GM18520 (cell line): ENCODE measurements at regions not wholly inside any gene's neighbourhood (a gene's known extent, or its start where the extent isn't known, plus 50 kb on each side); places are given as distances from the start of the nearest gene placed in this dataset.
"Not testable (repeated sequence)": the region's sequence is repeated elsewhere in the genome, so short reads cannot be mapped to it uniquely, and the experiment has no call there.

Source experiments
- ATAC-seq: cut with Tn5 transposase; IDR thresholded peaks from one replicate; pipeline ENCODE4 v1.9.1; 2021; ENCODE audit not compliant: unreplicated experiment

DNA sequence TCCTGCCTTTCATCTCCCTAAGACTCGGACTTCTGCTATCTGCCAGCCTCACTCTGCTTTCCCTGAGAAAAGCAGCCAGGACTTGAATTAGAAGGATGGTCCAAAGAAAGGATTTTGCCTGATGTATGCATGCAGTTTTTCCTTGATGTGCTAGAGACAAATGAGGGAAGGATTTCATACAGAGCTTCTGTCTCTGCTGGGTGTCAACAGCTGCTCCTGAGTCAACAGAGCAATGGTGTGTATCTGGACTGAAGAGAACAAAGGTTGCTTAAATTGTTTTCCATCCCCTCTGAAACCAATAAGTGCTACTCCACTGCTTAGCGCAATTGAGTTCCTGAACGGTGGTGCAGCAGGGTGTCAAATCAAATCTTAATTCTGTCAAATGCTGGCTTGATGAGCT, 680.6 kb upstream of the C16orf82 start:
- no peak for ATAC-seq

DNA sequence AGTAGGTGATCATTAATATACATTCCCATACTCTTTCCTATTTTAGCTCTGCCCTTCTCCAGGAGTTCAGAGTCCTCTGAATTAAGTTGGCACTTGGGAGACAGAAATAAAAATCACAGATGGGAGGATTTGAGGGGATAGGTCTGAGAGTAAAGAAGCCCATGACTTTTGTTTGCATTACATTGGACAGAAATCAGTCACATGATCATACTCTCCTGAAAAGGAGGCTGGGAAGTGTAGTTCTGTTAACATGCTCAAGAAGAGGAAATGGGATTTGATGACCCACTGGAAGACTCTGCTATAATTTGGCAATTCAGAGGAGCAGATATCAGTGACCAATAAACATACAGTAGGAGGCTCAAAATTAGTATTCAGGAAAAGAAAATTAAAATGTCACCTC, 674.9 kb upstream of the C16orf82 start:
- no peak for ATAC-seq

DNA sequence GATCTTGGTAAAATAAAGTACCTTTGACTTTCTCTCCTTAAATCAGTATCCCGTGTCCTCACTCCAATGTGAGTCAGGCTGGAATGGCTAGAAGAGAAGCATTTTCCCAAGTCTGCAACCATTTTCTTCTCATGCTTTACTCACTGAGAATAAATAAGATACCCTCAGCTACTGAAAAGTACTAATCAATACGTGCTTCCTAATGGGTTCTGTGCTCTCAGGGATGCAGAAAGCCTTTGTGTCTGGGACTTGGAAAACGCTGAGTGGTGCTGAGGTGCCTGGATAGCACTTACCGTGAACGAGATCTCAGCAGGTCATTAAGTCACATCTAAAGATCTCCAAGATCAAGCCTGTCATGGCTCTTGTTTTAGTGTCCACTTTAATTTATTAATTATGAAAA, 672.3 kb upstream of the C16orf82 start:
- no peak for ATAC-seq

DNA sequence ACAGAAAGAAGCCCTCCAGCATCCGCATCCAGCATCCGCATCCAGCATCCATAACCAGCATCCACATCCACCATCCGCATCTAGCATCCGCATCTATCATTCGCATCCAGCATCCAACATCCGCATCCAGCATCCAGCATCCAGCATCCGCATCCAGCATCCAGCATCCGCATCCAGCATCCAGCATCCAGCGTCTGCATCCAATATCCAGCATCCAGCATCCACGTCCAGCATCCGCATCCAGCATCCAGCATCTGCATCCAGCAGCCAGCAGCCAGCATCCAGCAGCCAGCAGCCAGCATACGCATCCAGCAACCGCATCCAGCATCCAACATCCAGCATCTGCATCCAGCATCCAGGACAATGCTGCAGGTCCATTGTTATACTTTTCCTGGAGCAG, 671.0 kb upstream of the C16orf82 start:
- ATAC-seq: no peak

DNA sequence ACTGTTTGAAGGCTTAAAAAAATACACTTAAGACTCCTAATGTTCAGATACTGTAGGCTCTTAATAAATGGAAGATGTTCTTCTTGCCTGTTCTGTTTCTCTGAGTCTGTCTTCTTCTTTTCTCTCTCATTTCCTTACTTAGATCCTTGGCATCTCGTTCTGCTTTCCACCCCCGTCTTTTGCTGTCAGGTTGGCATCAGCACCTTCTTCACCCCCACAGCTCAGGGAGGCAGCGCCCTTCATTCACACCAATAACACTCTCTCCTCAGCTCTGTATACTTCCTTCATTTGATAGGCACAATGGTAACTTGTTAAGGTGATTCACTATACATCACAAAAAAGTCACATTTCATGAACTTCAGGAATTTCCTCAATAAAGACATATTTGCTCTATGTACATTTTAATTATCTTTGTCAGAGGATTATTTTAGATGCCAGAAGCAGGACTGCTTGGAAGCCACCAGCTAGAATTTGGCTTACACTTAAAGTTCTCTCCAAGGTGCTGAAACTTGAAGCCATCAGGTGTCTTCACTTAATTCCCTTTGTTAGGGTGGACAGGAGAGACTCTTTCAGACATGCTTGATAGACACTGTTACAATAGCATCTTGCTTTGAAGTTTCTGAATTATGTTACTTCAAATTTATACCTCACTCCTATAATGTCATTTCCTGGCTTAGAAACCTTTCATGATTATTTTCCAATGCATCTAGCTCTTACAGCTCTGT, 670.1 kb upstream of the C16orf82 start:
- no peak for ATAC-seq

DNA sequence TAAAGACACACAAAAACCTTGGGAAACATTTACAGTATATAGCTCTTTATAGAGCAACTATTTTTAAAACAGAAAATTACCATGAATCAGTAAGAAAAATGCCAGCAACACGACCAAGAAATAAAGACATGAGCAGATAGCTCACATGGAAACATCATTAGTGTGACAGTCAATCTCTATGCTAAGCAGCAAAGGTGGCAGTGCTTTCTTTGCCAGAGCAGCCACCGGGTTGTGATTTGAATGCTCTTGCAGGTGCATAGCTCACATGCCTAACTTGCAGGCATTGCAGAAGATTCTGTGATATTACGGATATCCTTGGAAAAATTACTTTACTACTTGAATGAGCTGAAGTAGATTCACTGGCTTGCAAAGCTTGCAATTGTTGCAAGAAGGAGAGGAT, 652.9 kb upstream of the C16orf82 start:
- ATAC-seq: no peak

DNA sequence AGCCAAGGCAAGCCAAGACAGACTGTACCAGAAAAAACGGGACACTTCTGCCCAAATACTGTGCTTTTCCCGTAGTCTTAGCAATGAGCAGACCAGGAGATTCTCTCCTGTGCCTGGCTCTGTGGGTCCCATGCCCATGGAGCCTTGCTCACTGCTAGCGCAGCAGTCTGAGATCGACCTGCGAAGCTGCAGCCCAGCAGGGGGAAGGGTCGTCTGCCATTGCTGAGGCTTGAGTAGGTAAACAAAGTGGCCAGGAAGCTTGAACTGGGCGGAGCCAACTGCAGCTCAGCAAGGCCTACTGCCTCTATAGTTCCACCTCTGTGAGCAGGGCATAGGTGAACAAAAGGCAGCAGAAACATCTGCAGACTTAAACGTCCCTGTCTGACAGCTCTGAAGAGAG, 647.3 kb upstream of the C16orf82 start:
- ATAC-seq: not testable (repeated sequence)

DNA sequence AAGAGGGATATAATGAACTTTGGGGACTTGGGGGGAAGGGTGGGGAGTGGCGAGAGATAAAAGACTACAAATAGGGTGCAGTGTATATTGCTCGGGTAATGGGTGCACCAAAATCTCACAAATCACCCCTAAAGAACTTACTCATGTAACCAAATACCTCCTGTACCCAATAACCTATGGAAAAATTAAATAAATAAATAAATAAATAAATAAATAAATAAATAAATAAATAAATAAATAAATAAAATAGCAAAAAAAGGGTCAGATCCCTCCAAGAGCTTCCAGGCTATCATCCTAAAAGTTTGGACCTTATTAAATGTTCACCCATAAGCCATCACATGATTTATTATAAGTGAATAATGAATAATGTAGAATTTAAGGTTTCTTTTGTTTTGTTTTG, 636.1 kb upstream of the C16orf82 start:
- no peak for ATAC-seq

DNA sequence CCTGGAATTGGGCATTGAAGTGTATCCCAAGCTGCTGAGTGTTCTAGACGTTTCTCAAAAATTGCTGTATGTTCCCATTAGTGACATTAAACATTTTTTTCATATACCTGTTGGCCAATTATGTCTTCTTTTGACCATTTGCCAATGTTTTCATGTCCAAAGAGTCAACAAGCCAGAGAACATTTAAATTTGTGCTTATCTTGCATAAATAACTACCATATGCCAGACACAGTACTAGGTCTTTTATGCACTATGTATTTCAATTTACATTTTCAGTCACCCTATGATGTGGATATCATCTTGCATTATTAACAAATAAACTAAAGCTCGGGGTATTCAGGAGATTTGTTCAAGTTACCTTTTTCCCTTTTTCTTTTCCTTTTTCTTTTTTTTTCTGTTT, 632.9 kb upstream of the C16orf82 start:
- ATAC-seq: no peak

DNA sequence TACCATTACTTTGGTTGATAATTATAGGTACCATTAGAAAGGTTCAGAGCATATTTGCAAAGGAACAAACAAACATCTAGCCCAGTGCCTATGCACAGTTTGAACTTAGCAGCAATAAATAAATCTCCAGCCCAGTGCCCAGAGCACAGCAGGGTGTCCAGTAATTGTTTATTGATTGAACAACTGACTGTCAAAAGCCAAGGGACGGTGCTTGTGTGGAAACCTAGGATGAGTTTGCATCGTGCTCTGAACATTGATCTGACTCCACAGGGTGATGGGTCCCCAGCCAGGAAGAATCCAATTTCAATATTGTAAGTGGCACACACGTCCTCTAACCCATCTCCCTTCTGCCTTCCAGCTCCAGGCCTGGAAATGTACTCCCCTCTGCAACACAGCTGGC, 625.5 kb upstream of the C16orf82 start:
- ATAC-seq: no peak

DNA sequence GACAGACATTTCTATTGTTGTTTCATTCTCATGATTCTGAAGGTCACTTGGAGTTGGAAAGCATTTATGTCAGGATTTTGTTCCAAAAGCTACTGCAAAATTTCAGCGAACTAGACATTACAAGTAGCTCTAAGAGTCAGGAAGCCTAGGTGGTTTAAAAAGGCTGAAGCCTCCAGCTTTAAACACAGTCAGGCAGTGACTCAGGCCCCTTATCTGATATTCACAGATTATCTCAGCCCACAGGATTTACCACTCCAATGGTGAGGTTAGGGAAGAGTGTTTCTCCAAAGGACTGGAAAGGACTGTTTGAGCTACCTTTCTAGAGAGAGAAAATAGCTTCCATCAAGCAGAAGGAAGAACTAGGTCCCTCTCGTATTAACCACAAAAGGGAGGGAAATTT, 624.4 kb upstream of the C16orf82 start:
- ATAC-seq: no peak

DNA sequence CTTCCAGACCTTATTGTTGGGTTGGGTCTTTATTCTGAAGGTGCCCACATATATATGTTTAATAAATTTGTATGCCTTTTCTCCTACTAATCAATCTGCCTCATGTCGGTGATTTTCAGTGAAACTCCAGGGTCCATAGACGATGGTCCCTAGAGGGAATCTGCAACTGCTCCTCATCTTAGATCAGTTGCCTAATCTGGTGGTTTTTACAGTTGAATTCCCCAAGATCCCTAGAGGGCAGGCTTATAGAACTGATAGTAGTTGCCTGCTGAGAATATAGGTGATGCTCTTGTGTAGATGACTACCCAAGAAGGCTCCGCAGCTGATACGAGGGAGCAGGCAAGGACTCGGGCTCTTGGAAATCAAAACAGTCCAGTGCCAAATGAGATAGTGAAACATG, 619.2 kb upstream of the C16orf82 start:
- no peak for ATAC-seq

DNA sequence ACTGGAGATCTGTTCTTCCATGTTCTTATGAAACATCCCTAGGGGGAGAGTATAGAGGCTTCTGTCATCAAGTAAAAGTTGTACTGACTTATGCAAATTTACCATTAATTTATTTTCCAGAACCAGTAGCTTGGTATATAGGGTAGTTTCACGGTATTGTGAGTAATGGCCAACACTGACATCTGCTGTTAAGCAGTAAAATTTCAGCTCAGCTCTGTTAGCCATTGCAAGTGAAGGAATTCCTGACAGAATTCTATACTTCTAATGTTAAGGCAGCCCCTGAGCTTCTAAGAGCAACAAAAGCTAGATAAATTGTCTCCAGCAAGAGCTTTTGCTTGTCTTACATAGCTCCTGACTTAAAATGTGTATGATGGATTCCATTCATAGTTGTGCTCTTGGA, 613.5 kb upstream of the C16orf82 start:
- ATAC-seq: no peak

DNA sequence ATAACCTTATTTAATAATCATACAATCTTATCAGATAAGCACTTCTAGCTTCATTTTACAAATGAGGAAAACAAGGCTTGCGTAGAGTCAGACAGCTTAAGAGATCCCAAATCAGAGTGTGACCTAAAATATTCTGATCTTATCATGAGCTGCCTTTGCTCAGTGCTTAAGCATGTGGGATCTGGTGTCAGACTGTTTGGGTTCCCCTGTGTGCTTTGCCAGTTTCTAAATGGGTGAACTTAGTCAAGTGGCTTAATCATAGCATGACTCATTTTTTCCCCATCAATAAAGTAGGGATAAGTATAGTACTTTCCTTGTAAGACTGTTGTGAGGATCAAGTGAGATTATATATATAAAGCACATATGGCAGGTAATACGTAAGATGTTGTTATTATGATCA, 612.6 kb upstream of the C16orf82 start:
- no peak for ATAC-seq

DNA sequence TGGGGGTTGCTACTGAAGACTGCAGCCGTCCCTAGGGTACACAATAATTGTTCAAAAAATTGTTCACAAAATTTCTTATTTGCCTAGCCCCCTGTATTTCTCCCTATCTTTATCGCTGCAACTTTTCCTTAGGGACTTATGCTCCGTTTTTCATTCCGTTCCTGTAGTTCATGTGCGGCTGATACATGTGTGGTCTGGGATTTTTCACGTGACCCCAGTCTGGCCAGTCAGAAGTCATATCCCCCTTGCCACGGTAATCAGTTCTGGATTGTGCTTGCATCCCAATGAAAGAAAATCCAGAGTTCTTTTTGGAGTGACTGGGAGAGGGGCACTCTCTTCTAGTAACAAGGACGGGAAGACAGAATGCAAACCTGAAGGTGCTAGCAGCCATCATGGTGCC, 610.7 kb upstream of the C16orf82 start:
- no peak for ATAC-seq

DNA sequence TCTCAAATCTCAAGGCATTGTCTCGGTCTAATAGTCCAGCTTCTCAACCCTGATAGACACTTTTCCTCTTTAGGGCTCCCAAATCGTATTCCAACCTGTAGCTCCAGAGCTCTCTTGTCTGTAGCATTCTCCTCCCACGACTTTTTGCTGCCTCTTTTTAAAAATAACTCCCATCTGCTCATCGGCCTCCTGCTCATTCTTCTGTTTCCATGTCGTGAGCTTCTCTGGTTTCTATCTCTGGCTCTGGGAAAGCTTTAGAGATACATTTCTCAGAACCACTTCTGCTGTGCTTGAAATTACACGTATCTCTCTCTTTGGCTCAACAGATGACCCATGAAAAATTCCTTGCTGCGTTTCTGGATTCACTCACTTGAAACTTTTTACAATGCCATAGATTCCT, 609.6 kb upstream of the C16orf82 start:
- no peak for ATAC-seq

DNA sequence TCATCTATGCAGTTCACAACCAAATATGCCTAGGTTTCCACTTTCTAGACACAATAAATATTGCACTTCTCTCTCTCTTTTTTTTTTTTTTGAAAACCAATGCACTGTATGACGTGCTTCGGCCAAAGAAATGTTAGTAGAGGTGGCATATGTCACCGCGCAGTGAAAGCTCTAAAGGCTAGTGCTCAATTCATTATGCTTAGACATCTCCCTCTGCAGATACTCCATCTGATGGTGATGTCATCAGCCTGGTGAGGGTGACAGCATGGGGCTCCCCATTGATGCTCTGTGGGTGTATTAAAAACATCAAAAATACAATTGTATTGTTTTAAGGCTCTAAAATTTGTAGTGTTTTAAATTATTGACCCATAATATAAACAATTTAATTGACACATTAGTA, 608.8 kb upstream of the C16orf82 start:
- ATAC-seq: no peak

DNA sequence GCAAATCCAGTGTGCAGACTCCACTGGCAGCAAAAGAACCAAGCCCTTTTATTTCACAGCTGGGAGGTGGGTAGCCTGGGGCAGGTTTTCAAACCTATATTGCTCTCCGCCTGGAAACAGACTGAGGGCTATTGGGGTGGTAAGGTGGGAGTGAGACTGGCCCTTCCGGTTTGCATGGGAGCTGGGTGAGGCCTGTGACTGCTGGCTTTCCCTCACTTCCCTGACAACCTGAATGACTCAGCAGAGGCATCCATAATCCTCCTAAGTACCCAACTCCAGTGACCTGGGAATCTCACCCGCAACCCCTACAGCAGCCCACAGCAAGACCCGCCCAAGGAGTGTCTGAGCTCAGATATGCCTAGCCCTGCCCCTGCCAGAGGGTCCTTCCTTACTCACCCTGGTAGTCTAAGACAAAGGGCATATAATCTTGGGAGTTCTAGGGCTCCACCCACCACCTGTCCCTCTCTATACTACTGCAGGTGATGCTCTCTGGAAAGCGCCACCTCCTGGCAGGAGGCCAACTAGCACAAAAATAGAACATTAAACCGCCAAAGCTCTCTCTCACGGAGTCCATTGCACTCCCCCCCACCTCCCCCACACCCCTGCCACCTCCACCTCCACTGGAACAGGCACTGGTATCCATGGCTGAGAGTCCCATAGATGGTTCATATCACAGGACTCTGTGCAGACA, 602.0 kb upstream of the C16orf82 start:
- ATAC-seq: no peak

DNA sequence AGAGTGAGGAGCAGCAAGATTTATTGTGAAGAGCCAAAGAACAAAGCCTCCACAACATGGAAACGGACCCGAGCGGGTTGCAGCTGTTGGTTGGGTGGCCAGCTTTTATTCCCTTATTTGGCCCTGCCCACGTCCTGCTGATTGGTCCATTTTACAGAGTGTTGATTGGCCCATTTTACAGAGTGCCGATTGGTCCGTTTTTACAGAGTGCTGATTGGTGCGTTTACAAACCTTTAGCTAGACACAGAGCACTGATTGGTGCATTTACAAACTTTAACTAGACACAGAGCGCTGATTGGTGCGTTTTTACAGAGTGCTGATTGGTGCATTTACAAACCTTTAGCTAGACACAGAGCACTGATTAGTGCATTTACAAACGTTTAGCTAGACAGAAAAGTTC, 592.3 kb upstream of the C16orf82 start:
- not testable (repeated sequence) for ATAC-seq

DNA sequence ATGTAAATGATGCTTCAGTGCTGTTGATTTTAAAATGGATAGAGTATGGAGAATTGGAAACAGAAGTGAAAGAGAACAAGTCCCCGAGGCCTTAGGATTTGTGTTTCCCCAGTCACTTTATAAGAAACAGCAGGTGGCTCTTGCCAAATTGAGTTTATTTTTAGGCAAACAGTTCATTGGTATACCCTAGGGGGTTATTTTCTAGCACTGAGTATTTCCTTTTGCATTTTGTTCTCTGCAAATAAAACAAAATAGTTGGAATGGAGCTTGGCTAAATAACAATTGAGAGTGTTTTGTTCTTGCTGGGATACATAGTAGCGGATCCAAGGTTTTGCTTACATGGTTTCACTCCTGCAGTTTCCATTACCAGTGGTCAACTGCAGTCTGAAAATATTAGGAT, 591.1 kb upstream of the C16orf82 start:
- no peak for ATAC-seq

DNA sequence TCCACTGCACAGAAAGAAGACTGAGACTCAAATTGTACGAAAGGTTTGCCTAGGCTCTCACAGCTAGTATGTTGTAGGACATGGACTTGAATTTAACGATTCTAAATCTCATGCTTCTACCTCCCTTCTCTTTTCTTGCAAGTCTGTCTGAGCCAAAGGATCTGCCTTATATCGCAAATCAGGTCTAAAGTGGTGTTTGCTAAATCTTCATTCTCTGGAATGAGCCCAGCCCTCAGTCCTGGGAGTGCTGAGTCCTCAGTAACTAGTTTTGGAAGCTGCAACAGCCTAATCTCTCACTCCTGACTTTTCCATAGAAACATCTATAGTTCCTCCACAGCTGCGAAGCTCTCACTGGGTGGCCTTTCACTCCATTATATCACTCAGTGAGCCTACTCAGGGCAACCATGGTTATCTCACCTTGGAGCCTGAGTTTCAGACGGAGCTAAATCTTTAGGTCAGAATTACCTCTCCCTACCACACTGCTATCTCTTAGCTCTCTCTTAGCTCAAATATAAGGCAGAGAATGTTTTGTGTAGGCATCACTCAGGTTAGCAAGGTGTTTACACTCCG, 575.5 kb upstream of the C16orf82 start:
- ATAC-seq: no peak

DNA sequence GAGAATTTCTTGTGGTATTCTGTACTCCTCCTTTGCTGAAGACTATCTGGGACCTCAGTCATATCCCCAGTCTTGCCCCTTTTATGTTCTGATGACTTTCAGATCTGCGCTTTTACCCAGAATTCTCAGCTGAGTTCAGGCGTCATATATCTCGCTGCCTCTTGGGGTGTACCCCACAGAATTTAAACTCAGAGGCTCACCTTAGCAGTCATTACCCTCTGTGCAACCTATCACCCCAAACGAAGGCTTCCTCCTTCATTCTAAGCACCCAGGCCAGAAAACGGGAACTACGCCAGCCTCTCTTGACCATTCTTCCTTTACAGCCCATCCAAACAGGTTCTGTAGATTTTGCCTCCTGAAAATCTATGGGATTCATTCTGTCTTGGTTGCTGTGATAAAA, 574.8 kb upstream of the C16orf82 start:
- no peak for ATAC-seq

DNA sequence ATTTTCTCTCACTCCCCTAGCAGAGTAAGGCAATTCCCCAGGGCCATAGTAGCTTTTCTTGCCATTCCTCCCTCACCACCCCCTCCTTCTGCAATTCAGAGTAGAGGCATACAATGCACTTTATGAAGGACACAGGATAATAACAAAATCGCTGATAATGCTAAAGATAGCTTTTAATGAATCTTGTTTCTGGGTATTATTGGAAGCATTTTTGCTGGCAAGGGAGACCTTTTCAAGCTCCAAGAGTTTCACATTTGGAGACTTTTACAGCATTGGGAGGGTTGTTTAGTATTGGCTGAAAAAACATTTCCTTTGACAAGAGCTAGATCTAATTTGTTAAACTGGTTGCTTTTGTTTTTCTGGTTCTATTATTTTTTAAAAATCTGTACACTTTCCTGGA, 573.0 kb upstream of the C16orf82 start:
- no peak for ATAC-seq
